ENCODE measurements at regions not wholly inside any gene's neighbourhood (a gene's known extent, or its start where the extent isn't known, plus 50 kb on each side); places are given as distances from the start of the nearest gene placed in this dataset.

DNA sequence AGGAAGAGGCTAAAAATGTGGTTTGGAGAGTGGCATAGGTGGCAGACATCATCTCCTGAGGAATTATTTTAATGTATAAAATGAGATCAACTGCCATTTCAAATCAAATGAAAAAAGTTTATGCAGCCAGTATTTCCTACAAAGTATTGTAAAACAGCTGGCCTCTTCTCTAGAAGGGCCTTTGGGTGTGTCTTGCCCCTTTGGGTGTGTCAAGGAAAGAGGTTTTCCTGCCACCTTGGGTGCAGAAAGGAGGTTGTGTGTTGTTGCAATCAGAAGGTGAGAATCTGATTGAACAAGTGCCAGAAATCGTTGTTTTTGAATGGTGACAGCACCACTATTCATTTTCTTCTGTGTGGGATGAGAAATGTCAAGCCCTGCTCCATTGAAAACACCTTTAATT lies 127.4 kb downstream of the RMI1 start (continued):
- TF ChIP-seq, protein P1, sequence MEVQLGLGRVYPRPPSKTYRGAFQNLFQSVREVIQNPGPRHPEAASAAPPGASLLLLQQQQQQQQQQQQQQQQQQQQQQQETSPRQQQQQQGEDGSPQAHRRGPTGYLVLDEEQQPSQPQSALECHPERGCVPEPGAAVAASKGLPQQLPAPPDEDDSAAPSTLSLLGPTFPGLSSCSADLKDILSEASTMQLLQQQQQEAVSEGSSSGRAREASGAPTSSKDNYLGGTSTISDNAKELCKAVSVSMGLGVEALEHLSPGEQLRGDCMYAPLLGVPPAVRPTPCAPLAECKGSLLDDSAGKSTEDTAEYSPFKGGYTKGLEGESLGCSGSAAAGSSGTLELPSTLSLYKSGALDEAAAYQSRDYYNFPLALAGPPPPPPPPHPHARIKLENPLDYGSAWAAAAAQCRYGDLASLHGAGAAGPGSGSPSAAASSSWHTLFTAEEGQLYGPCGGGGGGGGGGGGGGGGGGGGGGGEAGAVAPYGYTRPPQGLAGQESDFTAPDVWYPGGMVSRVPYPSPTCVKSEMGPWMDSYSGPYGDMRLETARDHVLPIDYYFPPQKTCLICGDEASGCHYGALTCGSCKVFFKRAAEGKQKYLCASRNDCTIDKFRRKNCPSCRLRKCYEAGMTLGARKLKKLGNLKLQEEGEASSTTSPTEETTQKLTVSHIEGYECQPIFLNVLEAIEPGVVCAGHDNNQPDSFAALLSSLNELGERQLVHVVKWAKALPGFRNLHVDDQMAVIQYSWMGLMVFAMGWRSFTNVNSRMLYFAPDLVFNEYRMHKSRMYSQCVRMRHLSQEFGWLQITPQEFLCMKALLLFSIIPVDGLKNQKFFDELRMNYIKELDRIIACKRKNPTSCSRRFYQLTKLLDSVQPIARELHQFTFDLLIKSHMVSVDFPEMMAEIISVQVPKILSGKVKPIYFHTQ (CRISPR knock-in tag; IDR thresholded peaks at IDR 0.05) = no peak

DNA sequence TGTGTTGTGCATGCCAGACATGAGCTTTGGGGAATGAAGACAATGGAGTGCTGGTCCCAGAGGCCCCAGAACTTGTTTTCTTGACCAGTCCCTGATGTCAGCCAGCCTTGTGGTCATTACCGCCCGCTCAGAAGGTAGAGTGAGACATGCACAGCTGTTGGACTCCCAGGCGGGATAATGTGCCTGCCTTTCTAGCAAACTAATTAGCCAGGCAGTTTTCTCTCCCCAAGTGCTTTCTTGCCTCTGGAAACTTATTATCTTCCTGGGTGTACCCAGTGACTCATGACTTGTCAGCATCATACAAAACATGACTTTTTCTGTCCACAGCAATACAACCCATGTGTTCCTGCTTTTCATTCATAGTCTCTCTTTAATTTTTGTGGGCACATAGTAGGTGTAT lies 131.1 kb downstream of the RMI1 start:
- ATAC-seq (no peak), DNase-seq (ENCODE audit: low spot score) (no peak)
- H3K4me1 Mint-ChIP-seq = no peaks in the 10 kb centered on the region
- POLR2A ChIA-PET = no interaction called here
- CTCF ChIA-PET = no interaction called here
- H3K27me3 Mint-ChIP-seq (ENCODE audit: low read depth) = peaks cover 13% of the 10 kb centered on the region
- TF ChIP-seq CREB1 (CRISPR knock-in tag; IDR thresholded peaks at IDR 0.05) (no peak), JAZF1 (CRISPR knock-in tag; IDR thresholded peaks at IDR 0.05) (no peak)
- TF ChIP-seq, protein P2, sequence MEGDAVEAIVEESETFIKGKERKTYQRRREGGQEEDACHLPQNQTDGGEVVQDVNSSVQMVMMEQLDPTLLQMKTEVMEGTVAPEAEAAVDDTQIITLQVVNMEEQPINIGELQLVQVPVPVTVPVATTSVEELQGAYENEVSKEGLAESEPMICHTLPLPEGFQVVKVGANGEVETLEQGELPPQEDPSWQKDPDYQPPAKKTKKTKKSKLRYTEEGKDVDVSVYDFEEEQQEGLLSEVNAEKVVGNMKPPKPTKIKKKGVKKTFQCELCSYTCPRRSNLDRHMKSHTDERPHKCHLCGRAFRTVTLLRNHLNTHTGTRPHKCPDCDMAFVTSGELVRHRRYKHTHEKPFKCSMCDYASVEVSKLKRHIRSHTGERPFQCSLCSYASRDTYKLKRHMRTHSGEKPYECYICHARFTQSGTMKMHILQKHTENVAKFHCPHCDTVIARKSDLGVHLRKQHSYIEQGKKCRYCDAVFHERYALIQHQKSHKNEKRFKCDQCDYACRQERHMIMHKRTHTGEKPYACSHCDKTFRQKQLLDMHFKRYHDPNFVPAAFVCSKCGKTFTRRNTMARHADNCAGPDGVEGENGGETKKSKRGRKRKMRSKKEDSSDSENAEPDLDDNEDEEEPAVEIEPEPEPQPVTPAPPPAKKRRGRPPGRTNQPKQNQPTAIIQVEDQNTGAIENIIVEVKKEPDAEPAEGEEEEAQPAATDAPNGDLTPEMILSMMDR (IDR thresholded peaks at IDR 0.05) = no peak
- peaks cover 34% of the 10 kb centered on the region for H3K9me3 Mint-ChIP-seq
- H3K4me3 Mint-ChIP-seq = no peak overlapping the region
- H3K36me3 Mint-ChIP-seq = no peaks in the 10 kb centered on the region
- H3K27ac Mint-ChIP-seq = no peak overlapping the region

DNA sequence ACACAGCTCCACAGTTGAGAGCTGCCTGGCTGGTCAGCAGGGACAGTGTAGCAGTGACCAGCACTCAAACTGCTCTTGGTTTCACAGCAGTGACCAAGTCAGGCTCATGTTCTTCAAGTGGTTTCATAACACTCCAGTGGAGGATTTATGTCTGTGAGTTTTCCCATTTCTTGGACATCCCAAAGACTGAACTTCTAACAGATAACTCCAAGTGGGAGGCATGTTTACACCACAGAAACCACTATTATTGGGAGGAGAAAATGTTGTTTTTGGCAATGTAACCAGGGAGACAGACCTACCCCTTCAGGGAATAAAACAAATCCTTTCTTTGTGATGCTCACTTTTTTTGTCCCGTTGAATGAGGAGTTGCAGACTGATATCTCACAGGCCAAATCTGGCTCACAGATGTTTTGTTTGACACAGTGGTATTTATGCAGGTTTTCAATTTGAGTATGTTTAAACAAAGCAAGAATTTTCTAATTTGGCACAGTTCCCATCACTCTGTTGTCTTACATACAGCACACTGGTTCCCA lies 141.5 kb downstream of the RMI1 start:
- TF ChIP-seq JAZF1 (CRISPR knock-in tag; IDR thresholded peaks at IDR 0.05) (no peak), SMAD3 (CRISPR knock-in tag; IDR thresholded peaks at IDR 0.05; ENCODE audit: borderline replicate concordance) (no peak), ESRRA (CRISPR knock-in tag; IDR thresholded peaks at IDR 0.05; ENCODE audit: borderline replicate concordance) (no peak), MXD4 (CRISPR knock-in tag; IDR thresholded peaks at IDR 0.05; ENCODE audit: borderline replicate concordance) (no peak), NFE2L1 (CRISPR knock-in tag; IDR thresholded peaks at IDR 0.05) (no peak), OVOL2 (CRISPR knock-in tag; IDR thresholded peaks at IDR 0.05; ENCODE audit: borderline replicate concordance) (no peak), JUN (CRISPR knock-in tag; IDR thresholded peaks at IDR 0.05) (no peak), NFYB (CRISPR knock-in tag; conservative IDR thresholded peaks at IDR 0.05; ENCODE audit: low read depth) (no peak), ZNF263 (CRISPR knock-in tag; IDR thresholded peaks at IDR 0.05; ENCODE audit: low read depth) (no peak)
- TF ChIP-seq, protein P3, sequence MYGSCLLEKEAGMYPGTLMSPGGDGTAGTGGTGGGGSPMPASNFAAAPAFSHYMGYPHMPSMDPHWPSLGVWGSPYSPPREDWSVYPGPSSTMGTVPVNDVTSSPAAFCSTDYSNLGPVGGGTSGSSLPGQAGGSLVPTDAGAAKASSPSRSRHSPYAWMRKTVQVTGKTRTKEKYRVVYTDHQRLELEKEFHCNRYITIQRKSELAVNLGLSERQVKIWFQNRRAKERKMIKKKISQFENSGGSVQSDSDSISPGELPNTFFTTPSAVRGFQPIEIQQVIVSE (CRISPR knock-in tag; IDR thresholded peaks at IDR 0.05; ENCODE audit: borderline replicate concordance) = no peak
- DNase-seq (ENCODE audit: low spot score) = no peak
- POLR2A ChIA-PET = no interaction called here
- no peaks in the 10 kb centered on the region for H3K36me3 Mint-ChIP-seq
- no peak overlapping the region for H3K27ac Mint-ChIP-seq
- peaks cover 7% of the 10 kb centered on the region for H3K9me3 Mint-ChIP-seq
- no peaks in the 10 kb centered on the region; the same call in 1 of the 2 replicates for H3K27me3 Mint-ChIP-seq (ENCODE audit: low read depth)
- H3K4me3 Mint-ChIP-seq = no peak overlapping the region
- CTCF ChIA-PET = no interaction called here
- 0 out of 2 replicates have a peak, but pooled peaks cover 3% of the 10 kb centered on the region for H3K4me1 Mint-ChIP-seq
- no peak for ATAC-seq

DNA sequence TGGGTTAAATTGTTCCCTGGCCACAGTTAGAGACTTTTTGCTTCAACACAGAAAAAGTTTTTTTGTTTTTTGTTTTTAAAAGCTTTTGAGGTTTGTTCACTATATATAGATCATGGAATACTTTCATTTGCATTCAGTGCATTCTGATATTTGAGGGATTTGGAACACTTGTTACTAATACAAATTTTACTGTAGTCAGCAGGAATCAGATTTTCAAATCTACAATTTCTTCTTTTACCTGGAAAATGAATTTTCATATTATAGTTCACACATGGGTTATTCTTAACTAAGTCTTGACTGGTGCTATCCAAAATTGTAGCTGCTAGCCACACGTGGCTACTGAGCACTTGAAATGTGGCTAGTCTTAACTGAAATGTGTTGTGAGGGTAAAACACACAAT lies 142.0 kb downstream of the RMI1 start:
- Mint-ChIP-seq H3K9me3 (peaks cover 1% of the 10 kb centered on the region; the same call in 1 of the 2 replicates), H3K4me3 (no peak overlapping the region), H3K4me1 (0 out of 2 replicates have a peak, but pooled peaks cover 3% of the 10 kb centered on the region), H3K27me3 (ENCODE audit: low read depth) (no peaks in the 10 kb centered on the region; the same call in 1 of the 2 replicates), H3K36me3 (no peaks in the 10 kb centered on the region), H3K27ac (no peak overlapping the region)
- ATAC-seq = no peak
- ChIA-PET CTCF (no interaction called here), POLR2A (no interaction called here)
- no peak for TF ChIP-seq JAZF1 (CRISPR knock-in tag; IDR thresholded peaks at IDR 0.05)
- no peak for TF ChIP-seq ZNF219 (CRISPR knock-in tag; IDR thresholded peaks at IDR 0.05; ENCODE audit: borderline replicate concordance)
- no peak for TF ChIP-seq GRHL2 (CRISPR knock-in tag; IDR thresholded peaks at IDR 0.05; ENCODE audit: insufficient replicate concordance, severe bottlenecking)
- TF ChIP-seq HMGA2 (CRISPR knock-in tag; IDR thresholded peaks at IDR 0.05) = no peak
- TF ChIP-seq NR3C1 (CRISPR knock-in tag; conservative IDR thresholded peaks at IDR 0.05; ENCODE audit: low read depth) = no peak
- TF ChIP-seq PREB (CRISPR knock-in tag; IDR thresholded peaks at IDR 0.05; ENCODE audit: borderline replicate concordance) = no peak
- no peak for TF ChIP-seq CREM (CRISPR knock-in tag; IDR thresholded peaks at IDR 0.05)
- TF ChIP-seq, protein P4, sequence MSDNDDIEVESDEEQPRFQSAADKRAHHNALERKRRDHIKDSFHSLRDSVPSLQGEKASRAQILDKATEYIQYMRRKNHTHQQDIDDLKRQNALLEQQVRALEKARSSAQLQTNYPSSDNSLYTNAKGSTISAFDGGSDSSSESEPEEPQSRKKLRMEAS (CRISPR knock-in tag; IDR thresholded peaks at IDR 0.05) = no peak
- TF ChIP-seq ESRRA (CRISPR knock-in tag; IDR thresholded peaks at IDR 0.05; ENCODE audit: borderline replicate concordance) = no peak
- no peak for TF ChIP-seq OVOL2 (CRISPR knock-in tag; IDR thresholded peaks at IDR 0.05; ENCODE audit: borderline replicate concordance)
- no peak for TF ChIP-seq FOXP1 (CRISPR knock-in tag; IDR thresholded peaks at IDR 0.05; ENCODE audit: borderline replicate concordance)
- DNase-seq (ENCODE audit: low spot score) = no peak
